A549 (cell line): ENCODE measurements at regions not wholly inside any gene's neighbourhood (a gene's known extent, or its start where the extent isn't known, plus 50 kb on each side); places are given as distances from the start of the nearest gene placed in this dataset.

Experiments
- ATAC-seq, 2 experiments: fragments of 200-7000 bp in 1 of 2; fragments of >200 bp in 1 of 2; cut with Nextera tagmentation in 1 of 2; cut with Tn5 transposase in 1 of 2; 3 replicates each; pipeline versions ENCODE4 v1.8.0 to v1.9.1; 2018 to 2020; ENCODE audit warnings: mild to moderate bottlenecking in 1 of 2, moderate library complexity in 1 of 2
- CTCF ChIA-PET: fragments of 300-600 bp; sonication (Branson Sonifier 250); formaldehyde crosslinking; extraction: SDS; loops from one replicate; lab custom pipeline; 2021; ENCODE audit warnings: antibody characterized with exemption, inconsistent platforms; lab: Yijun Ruan, JAX
- POLR2A ChIA-PET: fragments of 350-600 bp; formaldehyde crosslinking; extraction: SDS; loops from one replicate; lab custom pipeline; 2021; ENCODE audit warnings: antibody characterized with exemption, inconsistent platforms; lab: Yijun Ruan, JAX
- DNase-seq, 2 experiments: peaks; one replicate each; pipeline versions ENCODE4 v3.0.0 to v3.0.0-alpha.2; 2011 to 2016; ENCODE audit warnings: low read depth in 1 of 2, low spot score in 1 of 2
- FAIRE-seq: peaks from 2 replicates; lab custom pipeline; 2011; peaks lifted over from hg19 to GRCh38; lab: Jason Lieb, UNC
- H3K27ac ChIP-seq, 2 experiments: fragments of >200 bp; sonication (Bioruptor Twin); formaldehyde crosslinking; 3 replicates each; pipeline ENCODE4 v1.5.1; 2016 to 2017
- H3K4me1 ChIP-seq: fragments of >200 bp; sonication (Bioruptor Twin); formaldehyde crosslinking; 3 replicates; pipeline ENCODE4 v1.6.1; 2016
- H3K4me2 ChIP-seq: fragments of >200 bp; sonication (Bioruptor Twin); formaldehyde crosslinking; 3 replicates; pipeline ENCODE4 v1.6.1; 2016
- H3K4me3 ChIP-seq: fragments of >200 bp; sonication (Bioruptor Twin); formaldehyde crosslinking; 3 replicates; pipeline ENCODE4 v1.5.1; 2016
- H3K9me3 ChIP-seq: fragments of >200 bp; sonication (Bioruptor Twin); formaldehyde crosslinking; 3 replicates; pipeline ENCODE4 v1.6.1; 2016
- BCL3 ChIP-seq: fragments of >200 bp; sonication (Bioruptor Twin); formaldehyde crosslinking; IDR thresholded peaks from 3 replicates; pipeline ENCODE4 v1.6.1; 2016
- BHLHE40 ChIP-seq: IDR thresholded peaks from 2 replicates; pipeline ENCODE4 v1.6.1; 2012; ENCODE audit warnings: low read depth, low read length, inconsistent platforms
- CEBPB ChIP-seq, 2 experiments: fragments of >200 bp in 1 of 2; sonication (Bioruptor Twin) in 1 of 2; formaldehyde crosslinking in 1 of 2; IDR thresholded peaks; 2 replicates each; pipeline ENCODE4 v1.6.1; 2012 to 2016
- CHD2 ChIP-seq: fragments of 150-350 bp; IDR thresholded peaks from 2 replicates; pipeline ENCODE4 v1.6.1; 2014; ENCODE audit warnings: low read length; ENCODE audit not compliant: partially characterized antibody
- CTCF ChIP-seq: fragments of >200 bp; sonication (Bioruptor Twin); formaldehyde crosslinking; IDR thresholded peaks from 3 replicates; pipeline ENCODE4 v1.5.1; 2016
- E2F6 ChIP-seq: IDR thresholded peaks from 2 replicates; pipeline ENCODE4 v1.6.1; 2012; ENCODE audit warnings: low read depth, borderline replicate concordance
- EHMT2 ChIP-seq: fragments of 200-600 bp; sonication (generic); IDR thresholded peaks from 2 replicates; pipeline ENCODE4 v1.6.1; 2016; ENCODE audit warnings: antibody characterized with exemption, low read depth, mild to moderate bottlenecking, moderate library complexity
- FOSB ChIP-seq: fragments of 250-450 bp; sonication (Bioruptor Pico); IDR thresholded peaks from 2 replicates; pipeline ENCODE4 v1.5.0; 2020; ENCODE audit warnings: mild to moderate bottlenecking, moderate library complexity
- HOXB5 ChIP-seq: fragments of 250-450 bp; sonication (Bioruptor Pico); IDR thresholded peaks from 2 replicates; pipeline ENCODE4 v1.5.0; 2020; ENCODE audit warnings: mild to moderate bottlenecking, moderate library complexity
- JUN ChIP-seq, 2 experiments: fragments of >200 bp; sonication (Bioruptor Twin); formaldehyde crosslinking; IDR thresholded peaks; 2 replicates in 1 of 2; 3 replicates in 1 of 2; pipeline ENCODE4 v1.6.1; 2016 to 2017
- KDM5A ChIP-seq: fragments of 200-600 bp; sonication (generic); IDR thresholded peaks from 2 replicates; pipeline ENCODE4 v1.6.1; 2016; ENCODE audit warnings: antibody characterized with exemption, mild to moderate bottlenecking
- NR3C1 ChIP-seq: fragments of >200 bp; sonication (Bioruptor Twin); formaldehyde crosslinking; IDR thresholded peaks from 3 replicates; pipeline ENCODE4 v1.6.1; 2017
- RAD21 ChIP-seq, 2 experiments: fragments of >200 bp in 1 of 2; sonication (Bioruptor Twin) in 1 of 2; formaldehyde crosslinking in 1 of 2; IDR thresholded peaks in 1 of 2; conservative IDR thresholded peaks in 1 of 2; 2 replicates in 1 of 2; 3 replicates in 1 of 2; pipeline ENCODE4 v1.6.1; 2012 to 2018; ENCODE audit warnings: inconsistent platforms in 1 of 2
- RARB ChIP-seq: fragments of 250-450 bp; sonication (Bioruptor Pico); IDR thresholded peaks from 2 replicates; pipeline ENCODE4 v1.8.0; 2021; ENCODE audit warnings: mild to moderate bottlenecking, moderate library complexity
- RCOR1 ChIP-seq: fragments of 150-350 bp; IDR thresholded peaks from 2 replicates; pipeline ENCODE4 v1.6.1; 2014; ENCODE audit warnings: antibody characterized with exemption, low read length, low read depth
- RFX5 ChIP-seq: fragments of 450-650 bp; IDR thresholded peaks from 2 replicates; pipeline ENCODE4 v1.7.1; 2014; ENCODE audit warnings: antibody characterized with exemption, mild to moderate bottlenecking, moderate library complexity
- SREBF2 ChIP-seq: fragments of 450-650 bp; IDR thresholded peaks from 2 replicates; pipeline ENCODE4 v1.6.1; 2014; ENCODE audit warnings: mild to moderate bottlenecking, moderate library complexity
- TFCP2L1 ChIP-seq: fragments of 250-450 bp; sonication (Bioruptor Pico); IDR thresholded peaks from 2 replicates; pipeline ENCODE4 v1.5.0; 2021; ENCODE audit warnings: mild to moderate bottlenecking
- ZC3H11A ChIP-seq: fragments of 450-650 bp; IDR thresholded peaks from 2 replicates; pipeline ENCODE4 v1.6.1; 2014; ENCODE audit warnings: antibody characterized with exemption, mild to moderate bottlenecking
- ZNF302 ChIP-seq: fragments of 250-450 bp; sonication (Bioruptor Pico); IDR thresholded peaks from 2 replicates; pipeline ENCODE4 v1.9.0; 2021; ENCODE audit warnings: inconsistent platforms, mild to moderate bottlenecking, moderate library complexity
- WGBS: methylation state at CpG from one replicate; pipeline ENCODE4 v1.1.6; 2017; ENCODE audit errors: missing lambda C conversion rate; 5-methylcytosine and 5-hydroxymethylcytosine counted together
- TF ChIP-seq, protein P1 (sequence below): fragments of 200-600 bp; sonication (generic); IDR thresholded peaks from 2 replicates; pipeline ENCODE4 v1.6.1; 2016; ENCODE audit warnings: antibody characterized with exemption, mild to moderate bottlenecking, moderate library complexity
- TF ChIP-seq, protein P2 (sequence below): fragments of >200 bp; sonication (Bioruptor Twin); formaldehyde crosslinking; IDR thresholded peaks from 2 replicates; pipeline ENCODE4 v1.6.1; 2016

DNA sequence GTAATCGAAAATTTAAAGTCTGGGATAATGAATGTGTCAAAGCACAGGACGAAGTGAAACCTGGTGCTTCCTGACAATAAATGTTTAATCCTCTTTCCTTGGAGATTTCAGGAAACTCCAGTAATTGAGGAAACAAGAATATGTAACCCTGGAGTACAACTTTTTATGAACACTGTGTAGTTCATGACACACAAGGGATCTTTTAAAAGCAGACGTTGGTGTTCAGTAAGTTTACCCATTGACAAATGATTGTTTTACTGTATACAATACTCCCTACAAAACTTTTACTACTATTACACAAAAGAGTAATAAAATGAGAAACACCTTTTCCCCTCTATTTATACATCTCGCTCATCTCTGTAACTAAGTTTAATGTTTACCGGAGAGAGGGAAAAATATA, 312.4 kb downstream of the PPARGC1A start:
- ChIA-PET CTCF (no interaction called here), POLR2A (no interaction called here)
- Histone ChIP-seq H3K9me3 (no peaks in the 10 kb centered on the region), H3K4me2 (no peak overlapping the region), H3K4me1 (no peaks in the 10 kb centered on the region), H3K4me3 (no peak overlapping the region), H3K27ac (no peak overlapping the region)
- FAIRE-seq: no peak
- TF ChIP-seq EHMT2 (no peak), CTCF (no peak), NR3C1 (no peak), RFX5 (no peak), ZNF302 (CRISPR knock-in tag) (no peak), RCOR1 (no peak), E2F6 (no peak), TFCP2L1 (CRISPR knock-in tag) (no peak), RARB (CRISPR knock-in tag) (no peak), JUN (IDR thresholded peaks at IDR 0.05) (no peak), FOSB (no peak)
- TF ChIP-seq, protein P1, sequence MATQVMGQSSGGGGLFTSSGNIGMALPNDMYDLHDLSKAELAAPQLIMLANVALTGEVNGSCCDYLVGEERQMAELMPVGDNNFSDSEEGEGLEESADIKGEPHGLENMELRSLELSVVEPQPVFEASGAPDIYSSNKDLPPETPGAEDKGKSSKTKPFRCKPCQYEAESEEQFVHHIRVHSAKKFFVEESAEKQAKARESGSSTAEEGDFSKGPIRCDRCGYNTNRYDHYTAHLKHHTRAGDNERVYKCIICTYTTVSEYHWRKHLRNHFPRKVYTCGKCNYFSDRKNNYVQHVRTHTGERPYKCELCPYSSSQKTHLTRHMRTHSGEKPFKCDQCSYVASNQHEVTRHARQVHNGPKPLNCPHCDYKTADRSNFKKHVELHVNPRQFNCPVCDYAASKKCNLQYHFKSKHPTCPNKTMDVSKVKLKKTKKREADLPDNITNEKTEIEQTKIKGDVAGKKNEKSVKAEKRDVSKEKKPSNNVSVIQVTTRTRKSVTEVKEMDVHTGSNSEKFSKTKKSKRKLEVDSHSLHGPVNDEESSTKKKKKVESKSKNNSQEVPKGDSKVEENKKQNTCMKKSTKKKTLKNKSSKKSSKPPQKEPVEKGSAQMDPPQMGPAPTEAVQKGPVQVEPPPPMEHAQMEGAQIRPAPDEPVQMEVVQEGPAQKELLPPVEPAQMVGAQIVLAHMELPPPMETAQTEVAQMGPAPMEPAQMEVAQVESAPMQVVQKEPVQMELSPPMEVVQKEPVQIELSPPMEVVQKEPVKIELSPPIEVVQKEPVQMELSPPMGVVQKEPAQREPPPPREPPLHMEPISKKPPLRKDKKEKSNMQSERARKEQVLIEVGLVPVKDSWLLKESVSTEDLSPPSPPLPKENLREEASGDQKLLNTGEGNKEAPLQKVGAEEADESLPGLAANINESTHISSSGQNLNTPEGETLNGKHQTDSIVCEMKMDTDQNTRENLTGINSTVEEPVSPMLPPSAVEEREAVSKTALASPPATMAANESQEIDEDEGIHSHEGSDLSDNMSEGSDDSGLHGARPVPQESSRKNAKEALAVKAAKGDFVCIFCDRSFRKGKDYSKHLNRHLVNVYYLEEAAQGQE: no peak
- TF ChIP-seq, all 56 proteins: peak for 0
- ATAC-seq: no peak
- WGBS: 28% methylated on average over 5 of the region's 5 CpGs
- DNase-seq: no peak

GRCh38 chr4:23572382-23572781, 317.5 kb downstream of the PPARGC1A start:
- WGBS: 32% methylated on average over 3 of the region's 4 CpGs
- Histone ChIP-seq H3K4me3 (no peak overlapping the region), H3K4me2 (no peak overlapping the region), H3K9me3 (no peaks in the 10 kb centered on the region), H3K4me1 (no peaks in the 10 kb centered on the region), H3K27ac (no peak overlapping the region)
- CTCF ChIA-PET: interaction anchor here (0.7 to 0.9 kb wide), 2 partner anchors 8 to 13 kb away, joined by 3 read pairs; no protein-coding TSS in a partner anchor
- TF ChIP-seq BHLHE40 (no peak), FOSB (no peak), CEBPB (IDR thresholded peaks at IDR 0.05) (no peak), HOXB5 (CRISPR knock-in tag) (no peak), RCOR1 (no peak), SREBF2 (no peak), RAD21 (conservative IDR thresholded peaks at IDR 0.05 in 1 of 2, IDR thresholded peaks at IDR 0.05 in 1 of 2) (no peak), KDM5A (no peak), BCL3 (no peak), NR3C1 (no peak), CHD2 (no peak), ZC3H11A (no peak)
- TF ChIP-seq, protein P2, sequence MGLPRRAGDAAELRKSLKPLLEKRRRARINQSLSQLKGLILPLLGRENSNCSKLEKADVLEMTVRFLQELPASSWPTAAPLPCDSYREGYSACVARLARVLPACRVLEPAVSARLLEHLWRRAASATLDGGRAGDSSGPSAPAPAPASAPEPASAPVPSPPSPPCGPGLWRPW: no peak
- DNase-seq (no peak), ATAC-seq (no peak), FAIRE-seq (no peak)
- POLR2A ChIA-PET: no interaction called here
